Suppressor macrophage treated with lipopolysaccharide for 4 hours (primary cell): ENCODE measurements at regions not wholly inside any gene's neighbourhood (a gene's known extent, or its start where the extent isn't known, plus 50 kb on each side); places are given as distances from the start of the nearest gene placed in this dataset.

ENCODE experiments used
- DNase-seq: peaks from one replicate; pipeline ENCODE4 v3.0.0-alpha.2; 2020

GRCh38 chr2:239579524-239580198 is 178.8 kb upstream of the HDAC4 start:
- DNase-seq = no peak

DNA sequence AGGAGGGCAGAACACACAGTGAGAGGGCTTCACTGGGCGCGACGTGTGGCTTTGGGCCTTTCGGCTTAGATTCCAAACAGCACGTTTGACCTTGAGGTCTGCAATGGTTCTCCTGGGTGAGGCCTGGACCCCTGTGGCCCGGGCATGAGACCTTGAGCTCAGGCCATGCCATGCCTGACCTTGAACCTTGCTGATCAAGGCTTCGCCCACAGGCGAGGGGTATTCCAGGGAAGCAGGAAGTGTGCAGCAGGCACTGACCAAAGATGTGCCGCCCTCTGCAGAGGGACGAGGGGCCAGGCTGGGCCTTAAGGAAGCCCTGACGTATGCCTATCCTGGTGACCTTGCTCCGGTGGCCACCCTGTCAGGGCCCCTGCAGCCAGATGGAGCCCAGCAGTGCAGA is 178.3 kb upstream of the HDAC4 start:
- no peak for DNase-seq

GRCh38 chr2:239578381-239578780 is 177.6 kb upstream of the HDAC4 start:
- no peak for DNase-seq

GRCh38 chr2:239577935-239578334 is 177.1 kb upstream of the HDAC4 start:
- no peak for DNase-seq

GRCh38 chr2:239576784-239577685 is 176.2 kb upstream of the HDAC4 start:
- DNase-seq = no peak

DNA sequence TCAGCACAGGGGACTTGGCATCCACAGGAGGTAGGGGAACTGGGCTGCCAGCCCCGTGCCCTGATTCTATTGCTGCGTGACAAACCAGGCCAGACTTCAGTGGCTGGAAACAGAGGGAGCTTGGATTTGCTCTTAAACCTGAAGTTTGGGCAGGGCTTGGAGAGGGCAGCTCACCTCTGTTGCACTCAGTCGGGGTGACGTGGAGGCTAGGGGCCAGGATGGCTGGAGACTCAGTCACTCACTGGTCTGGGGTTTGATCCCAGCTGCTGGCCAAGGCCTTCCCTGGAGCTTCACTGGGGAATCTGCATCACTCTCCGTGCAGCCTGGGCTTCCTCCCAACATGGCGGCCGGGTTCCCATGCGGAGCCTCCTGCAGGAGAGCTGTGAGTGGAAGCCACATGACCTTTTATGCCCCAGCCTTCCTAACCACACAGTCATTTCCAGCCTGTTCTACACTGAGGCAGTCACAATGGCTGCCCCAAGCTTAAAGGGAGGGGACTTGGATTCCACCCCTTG is 175.2 kb upstream of the HDAC4 start:
- no peak for DNase-seq

- DNase-seq = no peak
Measured at GRCh38 chr2:239574434-239575156, 173.8 kb upstream of the HDAC4 start.

DNA sequence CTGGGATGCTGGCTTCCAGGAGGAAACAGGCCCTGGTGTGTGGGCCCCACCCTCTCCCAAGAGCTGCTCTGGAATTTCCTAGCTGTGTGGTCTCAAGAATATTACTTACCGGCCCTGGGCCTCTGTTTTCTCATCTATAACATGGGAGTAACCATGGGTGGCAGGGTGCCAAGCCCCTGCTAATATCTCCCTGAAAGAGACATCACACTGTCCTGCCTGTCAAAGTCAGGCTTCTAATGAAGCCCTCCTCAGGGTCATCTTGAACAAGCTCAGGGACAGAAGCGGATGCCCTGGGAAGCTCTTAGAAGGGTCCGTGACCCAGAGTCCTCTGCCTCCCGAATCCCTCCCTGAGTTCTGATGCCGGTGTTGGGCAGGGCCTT is 173.2 kb upstream of the HDAC4 start:
- DNase-seq = no peak

- DNase-seq = no peak
Measured at GRCh38 chr2:239570971-239571520, 170.2 kb upstream of the HDAC4 start.

GRCh38 chr2:239570216-239570925 is 169.6 kb upstream of the HDAC4 start:
- DNase-seq = no peak

DNA sequence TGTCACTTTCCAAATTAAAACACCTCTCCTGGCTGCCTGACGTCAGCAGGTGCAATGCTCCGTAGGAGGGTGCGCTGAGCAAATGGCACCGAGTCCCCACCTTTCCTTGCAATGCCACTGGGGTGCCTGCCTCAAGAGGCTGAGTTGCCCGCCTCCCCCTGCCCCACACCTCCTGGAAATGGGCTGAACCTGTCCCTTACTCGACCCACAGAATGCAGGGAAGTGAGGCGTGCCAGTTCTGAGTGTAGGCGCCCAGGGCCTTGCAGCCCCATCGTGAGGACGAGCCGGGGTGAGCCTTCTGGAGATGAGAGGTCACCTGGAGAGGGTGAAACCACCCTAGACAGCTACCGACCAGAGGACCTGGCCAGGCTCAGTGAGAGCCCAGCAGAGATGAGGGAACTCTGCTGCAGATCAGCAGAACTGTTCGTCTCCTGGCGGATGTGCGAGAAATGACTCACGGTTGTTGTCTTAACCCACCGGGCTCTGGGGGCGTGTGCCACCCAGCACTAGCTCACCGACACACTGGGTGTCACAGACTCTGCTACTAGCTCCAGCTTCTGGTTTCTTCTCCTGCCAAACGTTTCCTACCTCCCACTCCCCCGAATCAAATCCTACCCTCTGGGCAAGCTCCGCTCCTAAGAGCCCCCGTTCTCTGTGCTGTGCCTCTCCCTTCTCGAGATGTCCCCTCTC is 168.7 kb upstream of the HDAC4 start:
- DNase-seq = no peak

- DNase-seq = no peak
Measured at GRCh38 chr2:239568601-239569000, 167.8 kb upstream of the HDAC4 start.

GRCh38 chr2:239567786-239568185 is 167.0 kb upstream of the HDAC4 start:
- no peak for DNase-seq

- no peak for DNase-seq
Measured at GRCh38 chr2:239566995-239567568, 166.3 kb upstream of the HDAC4 start.

- DNase-seq = no peak
Measured at GRCh38 chr2:239566162-239566994, 165.6 kb upstream of the HDAC4 start.

GRCh38 chr2:239564587-239564986 is 163.8 kb upstream of the HDAC4 start:
- no peak for DNase-seq

GRCh38 chr2:239563561-239563960 is 162.7 kb upstream of the HDAC4 start:
- DNase-seq = no peak

DNA sequence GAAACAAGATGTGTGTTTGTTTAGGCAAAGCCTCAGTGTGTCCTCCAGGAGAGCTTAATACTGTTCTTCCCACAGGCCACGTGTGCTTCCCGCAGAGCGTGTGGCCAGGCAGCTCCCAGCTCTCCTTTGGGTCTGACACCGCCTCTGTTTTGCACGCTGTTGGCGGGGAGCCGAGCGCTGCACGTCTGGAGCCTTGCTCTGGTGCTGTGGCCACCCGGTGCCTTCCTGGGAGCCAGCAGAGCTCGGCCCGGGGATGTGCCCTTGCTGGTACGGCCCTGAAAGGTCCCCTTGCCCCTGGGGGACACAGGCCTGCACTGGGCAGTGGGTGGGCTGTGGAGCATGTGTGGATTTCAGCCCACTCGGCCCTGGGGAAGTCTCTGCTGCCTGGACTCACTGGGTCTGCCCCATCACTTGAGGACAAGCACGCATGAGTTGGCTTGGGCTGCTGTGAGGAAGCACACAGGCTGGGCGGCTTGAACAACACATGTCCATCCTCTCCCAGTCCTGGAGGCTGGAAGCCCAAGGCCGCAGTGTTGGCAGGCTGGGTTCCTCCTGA is 160.7 kb upstream of the HDAC4 start:
- DNase-seq = no peak

DNA sequence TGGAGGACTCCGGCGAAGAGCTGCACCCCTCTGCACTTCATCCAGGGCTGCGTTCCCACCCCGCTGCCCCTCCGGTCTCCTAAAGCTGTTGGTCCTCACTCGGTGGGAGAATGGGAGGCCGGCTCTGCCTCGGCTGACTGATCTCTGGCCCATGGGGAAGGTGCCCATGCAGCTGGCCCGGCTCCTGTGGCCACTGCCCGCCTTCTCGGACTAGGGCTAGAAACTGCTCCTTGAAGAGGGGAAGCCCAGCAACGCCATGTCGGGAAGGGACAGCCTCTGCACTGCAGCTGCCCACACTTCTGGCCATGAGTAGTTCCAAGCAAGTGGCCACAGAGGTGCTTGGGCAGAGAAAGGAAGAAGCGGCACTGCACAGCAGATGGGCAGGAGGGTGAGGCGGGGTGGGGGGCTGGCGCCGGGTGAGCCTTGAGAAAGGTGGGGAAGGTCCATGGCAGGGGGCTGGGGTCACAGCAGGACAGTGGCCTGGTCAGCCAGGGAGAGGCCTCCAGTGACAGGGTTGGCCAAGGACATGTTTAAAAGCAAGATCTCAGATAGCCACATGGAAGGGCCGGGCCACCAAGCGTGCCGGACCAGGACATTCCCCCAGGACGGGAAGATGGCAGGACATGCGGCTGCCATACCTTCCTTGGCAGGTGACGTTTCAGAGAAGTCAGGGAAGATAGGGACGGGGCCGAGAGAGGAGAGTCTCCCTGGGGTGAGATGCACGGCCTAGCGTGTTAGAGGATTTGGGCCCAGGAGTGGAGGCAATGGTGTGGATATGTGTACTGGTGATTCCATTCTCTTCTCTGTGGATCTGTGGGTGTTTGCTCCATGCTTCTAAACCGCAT is 158.8 kb upstream of the HDAC4 start:
- no peak for DNase-seq
